ENCODE measurements at regions not wholly inside any gene's neighbourhood (a gene's known extent, or its start where the extent isn't known, plus 50 kb on each side); places are given as distances from the start of the nearest gene placed in this dataset.

DNA sequence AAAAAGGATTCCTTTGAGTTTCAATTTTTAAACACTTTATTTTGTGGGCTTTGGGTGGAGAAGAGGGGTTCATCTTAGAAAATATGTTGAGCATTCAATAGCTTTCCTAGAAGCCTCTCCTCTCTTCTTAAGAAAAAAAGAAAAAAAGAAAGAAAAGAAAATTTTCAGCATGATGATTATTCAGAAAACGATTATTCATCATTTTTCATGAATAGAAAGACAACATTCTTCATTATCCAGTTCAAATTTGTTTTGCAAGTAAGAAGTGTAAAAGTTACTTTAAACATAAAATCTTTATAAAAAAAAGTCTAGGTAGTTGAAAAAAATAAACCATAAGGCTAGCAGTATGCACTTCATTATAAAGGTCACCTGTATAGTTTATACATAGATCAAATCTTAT lies 636.5 kb downstream of the IRX1 start:
- WGBS, 3 donors, result 61 to 77% (median 72%) methylated on average over 1 of the region's 1 CpG
- Histone ChIP-seq H3K9me3 (no peaks in the 10 kb centered on the region), H3K27ac (no peak overlapping the region), H3K4me3 (no peak overlapping the region), H3K4me1 (ENCODE audit: insufficient read depth) (no peaks in the 10 kb centered on the region), H3K36me3 (no peaks in the 10 kb centered on the region), H3K27me3 (no peaks in the 10 kb centered on the region)
- no peak for DNase-seq
- intact Hi-C loops (cut with DNase I), result no loop called here
- TF ChIP-seq POLR2A (IDR thresholded peaks at IDR 0.05) (no peak), EP300 (IDR thresholded peaks at IDR 0.05) (no peak), CTCF (IDR thresholded peaks at IDR 0.05) (no peak)

- no peak for DNase-seq
- intact Hi-C loops (cut with DNase I), result loop anchor here in 1 of 4 donors (2.0 kb wide), 1 partner anchor 47 kb away; no protein-coding TSS in a partner anchor
- Histone ChIP-seq H3K36me3 (no peaks in the 10 kb centered on the region), H3K9me3 (no peaks in the 10 kb centered on the region), H3K4me3 (no peak overlapping the region), H3K27me3 (no peaks in the 10 kb centered on the region), H3K27ac (no peak overlapping the region), H3K4me1 (ENCODE audit: insufficient read depth) (no peaks in the 10 kb centered on the region)
- 58 to 76% (median 75%) methylated on average over 5 of the region's 5 CpGs for WGBS, 3 donors
- TF ChIP-seq EP300 (IDR thresholded peaks at IDR 0.05) (no peak), CTCF (IDR thresholded peaks at IDR 0.05) (no peak), POLR2A (IDR thresholded peaks at IDR 0.05) (no peak)
Observed at GRCh38 chr5:4233671-4234070, 638.0 kb downstream of the IRX1 start.

DNA sequence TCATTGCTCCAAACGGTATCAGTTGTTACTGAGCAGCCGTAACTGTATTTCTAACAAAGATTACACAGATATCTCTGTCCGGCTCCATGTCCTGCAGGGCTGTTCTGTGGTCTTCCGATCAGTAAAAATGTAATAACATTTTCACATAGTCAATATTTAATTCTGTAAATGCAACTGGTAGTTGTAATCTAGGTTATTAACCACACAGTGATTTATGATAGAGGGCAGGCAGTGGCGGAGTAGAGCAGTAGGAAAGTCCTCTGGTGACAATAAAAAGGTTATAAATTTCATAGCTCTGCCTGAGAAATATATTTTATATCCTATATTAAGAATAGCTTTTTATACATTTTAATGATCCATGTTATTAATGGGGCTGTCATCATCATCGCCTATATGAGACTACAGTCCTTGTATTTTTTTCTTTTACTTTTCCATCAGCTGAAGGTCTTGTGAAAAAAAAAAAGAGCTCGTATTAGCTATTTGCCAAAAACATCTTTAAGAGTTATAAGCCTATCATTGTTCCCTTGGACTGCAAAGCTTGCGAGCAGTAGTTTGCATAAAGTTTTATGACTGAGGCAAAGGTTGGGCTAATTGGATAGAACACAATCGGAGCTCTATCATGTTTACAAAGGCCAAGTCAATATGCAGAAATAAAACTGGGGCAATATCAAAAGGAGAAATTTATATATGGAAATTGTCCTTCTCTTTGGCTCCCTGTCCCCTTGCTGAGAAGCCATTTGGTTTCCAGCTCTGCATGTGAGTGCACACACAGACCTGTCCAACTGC lies 648.0 kb downstream of the IRX1 start:
- no peak for DNase-seq
- Histone ChIP-seq H3K4me1 (ENCODE audit: insufficient read depth) (no peaks in the 10 kb centered on the region), H3K36me3 (no peaks in the 10 kb centered on the region), H3K27ac (no peak overlapping the region), H3K27me3 (no peaks in the 10 kb centered on the region), H3K9me3 (no peaks in the 10 kb centered on the region), H3K4me3 (no peak overlapping the region)
- no peak for TF ChIP-seq EP300 (IDR thresholded peaks at IDR 0.05)
- no peak for TF ChIP-seq CTCF (IDR thresholded peaks at IDR 0.05)
- no peak for TF ChIP-seq POLR2A (IDR thresholded peaks at IDR 0.05)
- intact Hi-C loops (cut with DNase I), result no loop called here
- WGBS, 3 donors, result 45 to 64% (median 58%) methylated on average over 9 of the region's 9 CpGs

- intact Hi-C loops (cut with DNase I), result no loop called here
- DNase-seq, result no peak
- Histone ChIP-seq H3K36me3 (no peaks in the 10 kb centered on the region), H3K27ac (no peak overlapping the region), H3K4me3 (no peak overlapping the region), H3K27me3 (no peaks in the 10 kb centered on the region), H3K9me3 (no peaks in the 10 kb centered on the region), H3K4me1 (ENCODE audit: insufficient read depth) (no peaks in the 10 kb centered on the region)
- TF ChIP-seq POLR2A (IDR thresholded peaks at IDR 0.05) (no peak), EP300 (IDR thresholded peaks at IDR 0.05) (no peak)
- 64 to 73% (median 66%) methylated on average over 9 of the region's 9 CpGs for WGBS, 3 donors
Observed at GRCh38 chr5:4244306-4244705, 648.7 kb downstream of the IRX1 start.

- intact Hi-C loops (cut with DNase I), result no loop called here
- 62 to 76% (median 65%) methylated on average over 2 of the region's 2 CpGs for WGBS, 3 donors
Observed at GRCh38 chr5:4245076-4245475, 649.4 kb downstream of the IRX1 start.

More at GRCh38 chr5:4245076-4245475, 649.4 kb downstream of the IRX1 start:
- DNase-seq, result no peak
- Histone ChIP-seq H3K9me3 (no peaks in the 10 kb centered on the region), H3K4me3 (no peak overlapping the region), H3K36me3 (no peaks in the 10 kb centered on the region), H3K4me1 (ENCODE audit: insufficient read depth) (no peaks in the 10 kb centered on the region), H3K27ac (no peak overlapping the region), H3K27me3 (no peaks in the 10 kb centered on the region)
- TF ChIP-seq POLR2A (IDR thresholded peaks at IDR 0.05) (no peak), CTCF (IDR thresholded peaks at IDR 0.05) (no peak), EP300 (IDR thresholded peaks at IDR 0.05) (no peak)

Measured in ovary (tissue), 7 donors.